Activated T-helper 1 cell treated with Interleukin-2 at 50 U/mL for 16 hours (primary cell): ENCODE measurements at regions not wholly inside any gene's neighbourhood (a gene's known extent, or its start where the extent isn't known, plus 50 kb on each side); places are given as distances from the start of the nearest gene placed in this dataset.
"Not testable (repeated sequence)": the region's sequence is repeated elsewhere in the genome, so short reads cannot be mapped to it uniquely, and the experiment has no call there.

ENCODE experiments used
- DNase-seq: peaks from one replicate; pipeline ENCODE4 v3.0.0-alpha.2; 2020; ENCODE audit warnings: low read depth

- no peak for DNase-seq
These were observed 2216.6 kb upstream of the WWC1 start for GRCh38 chr5:166074582-166075481.

GRCh38 chr5:166083183-166083959 is 2208.1 kb upstream of the WWC1 start:
- no peak for DNase-seq

GRCh38 chr5:166086568-166086967 is 2204.9 kb upstream of the WWC1 start:
- no peak for DNase-seq

- DNase-seq: no peak
These were observed 2202.9 kb upstream of the WWC1 start for GRCh38 chr5:166088389-166089039.

- DNase-seq: no peak
These were observed 2199.5 kb upstream of the WWC1 start for GRCh38 chr5:166091931-166092330.

DNA sequence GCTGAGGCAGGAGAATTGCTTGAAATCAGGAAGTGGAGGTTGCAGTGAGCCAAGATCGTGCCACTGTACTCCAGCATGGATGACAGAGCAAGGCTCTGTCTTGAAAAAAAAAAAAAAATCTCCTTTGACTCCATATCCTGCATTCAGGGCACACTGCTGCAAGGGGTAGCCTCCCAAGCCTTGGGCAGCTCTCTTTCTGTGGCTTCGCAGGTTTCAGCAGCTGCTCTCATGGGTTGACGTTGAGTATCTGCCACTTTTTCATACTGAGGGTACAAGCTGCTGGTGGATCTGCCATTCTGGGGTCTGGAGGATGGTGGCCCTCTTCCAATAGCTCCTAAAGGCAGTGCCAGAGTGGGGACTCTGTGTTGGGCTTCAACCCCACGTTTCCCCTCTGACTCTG is 2198.1 kb upstream of the WWC1 start:
- DNase-seq: no peak

- no peak for DNase-seq
These were observed 2188.5 kb upstream of the WWC1 start for GRCh38 chr5:166102947-166103346.

DNA sequence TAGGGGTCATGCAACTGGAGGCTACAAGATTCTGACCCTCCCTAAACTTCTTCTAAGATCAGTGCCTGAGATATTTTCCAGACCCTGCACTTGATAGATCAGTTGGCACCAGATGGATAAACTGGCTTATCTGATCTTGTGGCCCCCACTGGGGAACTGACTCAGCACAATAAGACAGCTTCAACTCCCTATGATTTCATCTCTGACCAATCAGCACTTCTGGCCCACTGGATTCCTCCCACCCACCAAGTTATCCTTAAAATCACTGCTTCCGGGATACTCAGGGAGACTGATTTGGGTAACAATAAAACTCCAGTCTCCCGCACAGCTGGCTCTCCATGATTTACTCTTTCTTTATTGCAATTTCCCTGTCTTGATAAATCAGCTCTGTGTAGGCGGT is 2180.4 kb upstream of the WWC1 start:
- no peak for DNase-seq

- no peak for DNase-seq
These were observed 2174.1 kb upstream of the WWC1 start for GRCh38 chr5:166117072-166118066.

DNA sequence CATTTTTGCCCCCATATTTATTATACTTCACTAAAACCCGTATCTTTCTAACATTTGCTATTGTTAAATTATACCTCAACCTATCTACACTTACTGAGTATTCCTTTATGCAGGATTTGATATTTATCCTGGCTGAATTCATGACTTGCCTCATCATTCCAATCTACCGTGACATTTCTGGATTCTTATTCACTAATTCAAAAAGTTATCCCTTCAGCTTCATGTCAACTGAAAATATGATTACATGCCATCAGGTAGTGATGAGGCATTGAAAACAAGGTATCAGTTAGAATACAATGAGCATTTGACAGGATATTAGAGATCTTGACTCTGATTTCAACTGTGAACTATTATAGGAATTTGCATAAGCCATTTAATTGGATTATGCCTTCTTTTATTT is 2171.9 kb upstream of the WWC1 start:
- no peak for DNase-seq

GRCh38 chr5:166123717-166124116 is 2167.7 kb upstream of the WWC1 start:
- no peak for DNase-seq

- no peak for DNase-seq
These were observed 2163.5 kb upstream of the WWC1 start for GRCh38 chr5:166127766-166128570.

DNA sequence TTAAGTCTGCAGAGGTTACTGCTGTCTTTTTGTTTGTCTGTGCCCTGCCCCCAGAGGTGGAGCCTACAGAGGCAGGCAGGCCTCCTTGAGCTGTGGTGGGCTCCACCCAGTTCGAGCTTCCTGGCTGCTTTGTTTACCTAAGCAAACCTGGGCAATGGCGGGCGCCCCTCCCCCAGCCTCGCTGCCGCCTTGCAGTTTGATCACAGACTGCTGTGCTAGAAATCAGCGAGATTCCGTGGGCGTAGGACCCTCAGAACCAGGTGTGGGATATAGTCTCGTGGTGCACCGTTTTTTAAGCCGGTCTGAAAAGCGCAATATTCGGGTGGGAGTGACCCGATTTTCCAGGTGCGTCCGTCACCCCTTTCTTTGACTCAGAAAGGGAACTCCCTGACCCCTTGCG is 2146.3 kb upstream of the WWC1 start:
- not testable (repeated sequence) for DNase-seq

GRCh38 chr5:166163996-166164610 is 2127.3 kb upstream of the WWC1 start:
- DNase-seq: no peak

DNA sequence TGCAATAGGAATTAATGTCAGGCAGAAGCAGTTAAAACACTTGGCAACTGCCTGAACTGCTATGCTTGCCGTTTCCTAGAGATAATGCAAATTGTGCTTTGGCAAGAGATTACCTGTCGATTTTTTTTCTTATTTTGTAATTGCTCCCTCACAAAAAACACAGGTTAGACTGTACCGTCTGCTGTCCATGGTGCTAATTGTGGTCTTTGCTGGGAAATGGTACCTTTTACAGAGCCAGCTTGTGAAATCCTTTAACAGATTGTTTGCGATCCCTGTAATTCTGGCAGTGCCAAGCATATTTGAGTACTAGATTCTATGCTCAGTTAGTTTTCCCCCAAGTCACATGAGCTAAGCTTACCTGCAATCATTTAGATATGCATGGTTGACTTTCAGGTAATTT is 2125.8 kb upstream of the WWC1 start:
- DNase-seq: no peak

GRCh38 chr5:166166071-166166470 is 2125.4 kb upstream of the WWC1 start:
- DNase-seq: no peak

- DNase-seq: no peak
These were observed 2118.8 kb upstream of the WWC1 start for GRCh38 chr5:166172597-166172996.

GRCh38 chr5:166178411-166179080 is 2112.9 kb upstream of the WWC1 start:
- DNase-seq: no peak

DNA sequence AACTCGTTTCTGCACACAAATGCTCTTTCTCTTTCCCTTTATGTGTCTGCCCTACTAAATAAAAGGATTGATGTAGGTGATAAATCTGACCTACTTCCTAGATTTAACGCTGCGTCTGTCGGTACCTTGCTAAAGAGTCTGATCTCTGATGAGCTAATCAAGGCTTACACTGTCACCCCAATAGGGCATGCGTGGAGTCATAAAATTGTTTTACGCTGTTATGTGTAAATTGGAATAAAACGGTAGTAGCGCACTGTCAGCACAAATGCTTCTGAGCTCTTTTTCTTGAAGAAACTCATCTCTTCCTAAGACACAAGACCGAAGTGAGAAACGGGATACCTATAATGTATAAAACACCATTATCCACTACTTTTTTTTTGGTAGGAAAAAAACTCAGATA is 2106.3 kb upstream of the WWC1 start:
- DNase-seq: no peak
